ENCODE measurements at regions not wholly inside any gene's neighbourhood (a gene's known extent, or its start where the extent isn't known, plus 50 kb on each side); places are given as distances from the start of the nearest gene placed in this dataset.

DNA sequence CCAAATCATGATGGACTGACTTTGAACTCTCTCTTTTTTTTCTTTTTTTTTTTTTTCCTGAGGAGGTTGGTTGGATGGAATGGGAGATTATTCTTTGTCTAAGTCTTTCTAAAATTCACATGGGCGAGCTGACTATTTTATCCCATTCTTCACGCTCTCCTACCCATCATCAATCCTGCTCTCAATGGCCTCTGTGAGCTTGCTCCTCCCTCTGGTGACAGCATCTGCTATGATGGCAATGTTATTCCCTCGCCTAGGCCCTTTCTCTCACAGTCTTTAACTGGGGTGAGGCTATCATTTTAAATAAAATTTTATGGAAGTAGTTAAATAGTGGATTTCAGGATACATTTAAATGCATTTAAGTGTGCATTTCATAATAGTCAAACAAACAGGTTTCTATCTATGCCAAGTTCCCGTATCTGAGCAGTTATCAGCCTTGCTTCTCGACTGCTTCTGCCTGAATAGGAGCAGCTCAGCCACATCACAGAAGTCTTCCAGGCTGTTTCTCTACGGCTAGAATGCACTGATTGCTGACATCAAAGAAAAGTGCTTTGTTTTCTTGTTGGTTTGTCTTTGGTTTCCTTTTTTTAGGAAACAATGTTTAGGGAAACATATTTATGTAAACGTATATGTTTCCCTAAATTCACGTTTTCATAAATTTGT, 2233.8 kb downstream of the MAT2B start:
- TF ChIP-seq, protein P1, sequence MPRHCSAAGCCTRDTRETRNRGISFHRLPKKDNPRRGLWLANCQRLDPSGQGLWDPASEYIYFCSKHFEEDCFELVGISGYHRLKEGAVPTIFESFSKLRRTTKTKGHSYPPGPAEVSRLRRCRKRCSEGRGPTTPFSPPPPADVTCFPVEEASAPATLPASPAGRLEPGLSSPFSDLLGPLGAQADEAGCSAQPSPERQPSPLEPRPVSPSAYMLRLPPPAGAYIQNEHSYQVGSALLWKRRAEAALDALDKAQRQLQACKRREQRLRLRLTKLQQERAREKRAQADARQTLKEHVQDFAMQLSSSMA (CRISPR knock-in tag; IDR thresholded peaks at IDR 0.05): no peak
- no peak for TF ChIP-seq MATR3 (CRISPR knock-in tag; IDR thresholded peaks at IDR 0.05)
- no peak for TF ChIP-seq ZBTB21 (CRISPR knock-in tag; IDR thresholded peaks at IDR 0.05)
- TF ChIP-seq, protein P2, sequence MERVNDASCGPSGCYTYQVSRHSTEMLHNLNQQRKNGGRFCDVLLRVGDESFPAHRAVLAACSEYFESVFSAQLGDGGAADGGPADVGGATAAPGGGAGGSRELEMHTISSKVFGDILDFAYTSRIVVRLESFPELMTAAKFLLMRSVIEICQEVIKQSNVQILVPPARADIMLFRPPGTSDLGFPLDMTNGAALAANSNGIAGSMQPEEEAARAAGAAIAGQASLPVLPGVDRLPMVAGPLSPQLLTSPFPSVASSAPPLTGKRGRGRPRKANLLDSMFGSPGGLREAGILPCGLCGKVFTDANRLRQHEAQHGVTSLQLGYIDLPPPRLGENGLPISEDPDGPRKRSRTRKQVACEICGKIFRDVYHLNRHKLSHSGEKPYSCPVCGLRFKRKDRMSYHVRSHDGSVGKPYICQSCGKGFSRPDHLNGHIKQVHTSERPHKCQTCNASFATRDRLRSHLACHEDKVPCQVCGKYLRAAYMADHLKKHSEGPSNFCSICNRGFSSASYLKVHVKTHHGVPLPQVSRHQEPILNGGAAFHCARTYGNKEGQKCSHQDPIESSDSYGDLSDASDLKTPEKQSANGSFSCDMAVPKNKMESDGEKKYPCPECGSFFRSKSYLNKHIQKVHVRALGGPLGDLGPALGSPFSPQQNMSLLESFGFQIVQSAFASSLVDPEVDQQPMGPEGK (CRISPR knock-in tag; IDR thresholded peaks at IDR 0.05): no peak
- TF ChIP-seq YY1 (IDR thresholded peaks at IDR 0.05; ENCODE audit: insufficient read depth, insufficient replicate concordance, low read depth, low read length): no peak
- no peak for TF ChIP-seq MXI1 (IDR thresholded peaks at IDR 0.05; ENCODE audit: borderline replicate concordance, low read depth, low read length)
- no peak for TF ChIP-seq RFX5 (IDR thresholded peaks at IDR 0.05; ENCODE audit: low read depth, low read length)
- no peak for TF ChIP-seq ZNF274 (CRISPR knock-in tag; IDR thresholded peaks at IDR 0.05)
- TF ChIP-seq CHD2 (IDR thresholded peaks at IDR 0.05; ENCODE audit: low read depth, low read length): no peak
- TF ChIP-seq, protein P3, sequence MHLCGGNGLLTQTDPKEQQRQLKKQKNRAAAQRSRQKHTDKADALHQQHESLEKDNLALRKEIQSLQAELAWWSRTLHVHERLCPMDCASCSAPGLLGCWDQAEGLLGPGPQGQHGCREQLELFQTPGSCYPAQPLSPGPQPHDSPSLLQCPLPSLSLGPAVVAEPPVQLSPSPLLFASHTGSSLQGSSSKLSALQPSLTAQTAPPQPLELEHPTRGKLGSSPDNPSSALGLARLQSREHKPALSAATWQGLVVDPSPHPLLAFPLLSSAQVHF (CRISPR knock-in tag; IDR thresholded peaks at IDR 0.05): no peak
